ENCODE measurements at regions not wholly inside any gene's neighbourhood (a gene's known extent, or its start where the extent isn't known, plus 50 kb on each side); places are given as distances from the start of the nearest gene placed in this dataset.

GRCh38 chr6:145238787-145239186 is 496.5 kb downstream of the EPM2A start:
- Histone ChIP-seq H3K27ac (ENCODE audit: low read depth, low read length, poor library complexity, severe bottlenecking) (no peak overlapping the region), H2AFZ (ENCODE audit: low read length) (no peak overlapping the region), H3K36me3 (ENCODE audit: insufficient read depth, low read length) (no peaks in the 10 kb centered on the region), H3K4me3 (ENCODE audit: low read depth, low read length, poor library complexity, severe bottlenecking) (no peak overlapping the region), H3K79me2 (ENCODE audit: insufficient read depth, low read length) (no peaks in the 10 kb centered on the region), H3K9me3 (ENCODE audit: low read length) (no peaks in the 10 kb centered on the region), H3F3A (ENCODE audit: insufficient read depth, low read length) (no peaks in the 10 kb centered on the region), H3K9me2 (ENCODE audit: low read depth, low read length) (no peaks in the 10 kb centered on the region), H4K20me1 (ENCODE audit: insufficient read depth, low read length) (no peaks in the 10 kb centered on the region), H3K4me2 (ENCODE audit: low read length) (no peak overlapping the region), H3K27me3 (ENCODE audit: insufficient read depth, low read length) (no peaks in the 10 kb centered on the region), H3K9ac (ENCODE audit: low read length) (no peak overlapping the region), H3K4me1 (ENCODE audit: insufficient read depth, low read length, severe bottlenecking) (no peaks in the 10 kb centered on the region)
- no peak for TF ChIP-seq EZH2 (IDR thresholded peaks at IDR 0.05; ENCODE audit: borderline replicate concordance, low read length)
- TF ChIP-seq CTCF (IDR thresholded peaks at IDR 0.05; ENCODE audit: low read length) = no peak

GRCh38 chr6:145241039-145241438 is 494.3 kb downstream of the EPM2A start:
- Histone ChIP-seq H2AFZ (ENCODE audit: low read length) (no peak overlapping the region), H3K4me2 (ENCODE audit: low read length) (no peak overlapping the region), H3K4me3 (ENCODE audit: low read depth, low read length, poor library complexity, severe bottlenecking) (no peak overlapping the region), H3F3A (ENCODE audit: insufficient read depth, low read length) (no peaks in the 10 kb centered on the region), H3K36me3 (ENCODE audit: insufficient read depth, low read length) (no peaks in the 10 kb centered on the region), H4K20me1 (ENCODE audit: insufficient read depth, low read length) (no peaks in the 10 kb centered on the region), H3K79me2 (ENCODE audit: insufficient read depth, low read length) (no peaks in the 10 kb centered on the region), H3K27me3 (ENCODE audit: insufficient read depth, low read length) (no peaks in the 10 kb centered on the region), H3K9me3 (ENCODE audit: low read length) (no peaks in the 10 kb centered on the region), H3K27ac (ENCODE audit: low read depth, low read length, poor library complexity, severe bottlenecking) (no peak overlapping the region), H3K9ac (ENCODE audit: low read length) (no peak overlapping the region), H3K9me2 (ENCODE audit: low read depth, low read length) (no peaks in the 10 kb centered on the region), H3K4me1 (ENCODE audit: insufficient read depth, low read length, severe bottlenecking) (no peaks in the 10 kb centered on the region)
- no peak for TF ChIP-seq EZH2 (IDR thresholded peaks at IDR 0.05; ENCODE audit: borderline replicate concordance, low read length)
- no peak for TF ChIP-seq CTCF (IDR thresholded peaks at IDR 0.05; ENCODE audit: low read length)

GRCh38 chr6:145241721-145242120 is 493.6 kb downstream of the EPM2A start:
- no peak overlapping the region for H3K4me2 ChIP-seq (ENCODE audit: low read length)
- TF ChIP-seq EZH2 (IDR thresholded peaks at IDR 0.05; ENCODE audit: borderline replicate concordance, low read length) (no peak), CTCF (IDR thresholded peaks at IDR 0.05; ENCODE audit: low read length) (no peak)
- no peaks in the 10 kb centered on the region for H3K79me2 ChIP-seq (ENCODE audit: insufficient read depth, low read length)
- no peaks in the 10 kb centered on the region for H3K27me3 ChIP-seq (ENCODE audit: insufficient read depth, low read length)
- H3K9me3 ChIP-seq (ENCODE audit: low read length) = no peaks in the 10 kb centered on the region
- no peaks in the 10 kb centered on the region for H3K4me1 ChIP-seq (ENCODE audit: insufficient read depth, low read length, severe bottlenecking)
- H3K9me2 ChIP-seq (ENCODE audit: low read depth, low read length) = no peaks in the 10 kb centered on the region
- H3K36me3 ChIP-seq (ENCODE audit: insufficient read depth, low read length) = no peaks in the 10 kb centered on the region
- H2AFZ ChIP-seq (ENCODE audit: low read length) = no peak overlapping the region
- H3K27ac ChIP-seq (ENCODE audit: low read depth, low read length, poor library complexity, severe bottlenecking) = no peak overlapping the region
- no peak overlapping the region for H3K9ac ChIP-seq (ENCODE audit: low read length)
- no peak overlapping the region for H3K4me3 ChIP-seq (ENCODE audit: low read depth, low read length, poor library complexity, severe bottlenecking)
- no peaks in the 10 kb centered on the region for H3F3A ChIP-seq (ENCODE audit: insufficient read depth, low read length)
- H4K20me1 ChIP-seq (ENCODE audit: insufficient read depth, low read length) = no peaks in the 10 kb centered on the region

Measured in OCI-LY1 (cell line).